H9 (cell line): ENCODE measurements at regions not wholly inside any gene's neighbourhood (a gene's known extent, or its start where the extent isn't known, plus 50 kb on each side); places are given as distances from the start of the nearest gene placed in this dataset.

Experiments
- DNase-seq: peaks from one replicate; pipeline ENCODE4 v3.0.0-alpha.2; 2017
- H2AFZ ChIP-seq: one replicate; pipeline ENCODE4 v1.6.1; 2013; ENCODE audit warnings: mild to moderate bottlenecking, low read length, control low read depth, moderate library complexity
- H2AK5ac ChIP-seq: 2 replicates; pipeline ENCODE4 v1.6.1; 2013; ENCODE audit warnings: low read length, control low read depth, mixed read lengths; ENCODE audit not compliant: insufficient read length
- H2BK120ac ChIP-seq: one replicate; pipeline ENCODE4 v1.6.1; 2013; ENCODE audit warnings: low read depth, mild to moderate bottlenecking, low read length, control low read depth, inconsistent platforms; ENCODE audit not compliant: poor library complexity, severe bottlenecking
- H2BK12ac ChIP-seq: 2 replicates; pipeline ENCODE4 v1.6.1; 2013; ENCODE audit warnings: low read length, control low read depth, mixed read lengths, low read depth; ENCODE audit not compliant: insufficient read length
- H2BK15ac ChIP-seq: 2 replicates; pipeline ENCODE4 v1.6.1; 2013; ENCODE audit warnings: low read depth, low read length, control low read depth
- H2BK20ac ChIP-seq: one replicate; pipeline ENCODE4 v1.6.1; 2013; ENCODE audit warnings: low read depth, mild to moderate bottlenecking, low read length, control low read depth, inconsistent platforms; ENCODE audit not compliant: poor library complexity, severe bottlenecking
- H2BK5ac ChIP-seq: 2 replicates; pipeline ENCODE4 v1.6.1; 2013; ENCODE audit warnings: low read length, control low read depth, mixed read lengths; ENCODE audit not compliant: insufficient read length
- H3K14ac ChIP-seq: 2 replicates; pipeline ENCODE4 v1.6.1; 2013; ENCODE audit warnings: low read length, control low read depth; ENCODE audit not compliant: insufficient read depth
- H3K18ac ChIP-seq: 2 replicates; pipeline ENCODE4 v1.6.1; 2013; ENCODE audit warnings: low read depth, mild to moderate bottlenecking, mixed read lengths, low read length, control low read depth; ENCODE audit not compliant: insufficient read length
- H3K23ac ChIP-seq: 2 replicates; pipeline ENCODE4 v1.6.1; 2013; ENCODE audit warnings: low read length, control low read depth, mixed read lengths, low read depth; ENCODE audit not compliant: insufficient read length
- H3K23me2 ChIP-seq: 2 replicates; pipeline ENCODE4 v1.6.1; 2013; ENCODE audit warnings: low read depth, mild to moderate bottlenecking, mixed read lengths, low read length, control low read depth; ENCODE audit not compliant: insufficient read length, poor library complexity, severe bottlenecking
- H3K27ac ChIP-seq: 2 replicates; pipeline ENCODE4 v1.5.1; 2013; ENCODE audit warnings: low read length, control low read depth, mixed read lengths, low read depth; ENCODE audit not compliant: insufficient read length
- H3K27me3 ChIP-seq: 2 replicates; pipeline ENCODE4 v1.6.1; 2013; ENCODE audit warnings: low read length, control low read depth, inconsistent platforms; ENCODE audit not compliant: insufficient read depth
- H3K4ac ChIP-seq: 2 replicates; pipeline ENCODE4 v1.6.1; 2013; ENCODE audit warnings: low read depth, mild to moderate bottlenecking, control low read depth, inconsistent platforms, low read length, moderate library complexity
- H3K4me1 ChIP-seq: 2 replicates; pipeline ENCODE4 v1.6.1; 2013; ENCODE audit warnings: low read length, control low read depth, inconsistent platforms; ENCODE audit not compliant: insufficient read depth
- H3K4me2 ChIP-seq: 2 replicates; pipeline ENCODE4 v1.6.1; 2013; ENCODE audit warnings: low read length, control low read depth, mixed read lengths; ENCODE audit not compliant: insufficient read length, insufficient read depth
- H3K56ac ChIP-seq: 2 replicates; pipeline ENCODE4 v1.6.1; 2013; ENCODE audit warnings: low read depth, mild to moderate bottlenecking, mixed read lengths, low read length, control low read depth; ENCODE audit not compliant: insufficient read length
- H3K79me1 ChIP-seq: 2 replicates; pipeline ENCODE4 v1.6.1; 2013; ENCODE audit warnings: low read depth, mild to moderate bottlenecking, moderate library complexity, low read length, control low read depth, inconsistent platforms; ENCODE audit not compliant: insufficient read depth, poor library complexity, severe bottlenecking
- H3K79me2 ChIP-seq: 2 replicates; pipeline ENCODE4 v1.6.1; 2013; ENCODE audit warnings: low read length, control low read depth, inconsistent platforms; ENCODE audit not compliant: insufficient read depth
- H3K9ac ChIP-seq: 2 replicates; pipeline ENCODE4 v1.6.1; 2013; ENCODE audit warnings: low read length, control low read depth, mixed read lengths; ENCODE audit not compliant: insufficient read length; ENCODE audit errors: extremely low read depth
- H3K9me3 ChIP-seq: one replicate; pipeline ENCODE4 v1.6.1; 2013; ENCODE audit warnings: low read depth, low read length, inconsistent platforms; ENCODE audit not compliant: control insufficient read depth
- H3T11ph ChIP-seq: one replicate; pipeline ENCODE4 v1.6.1; 2013; ENCODE audit warnings: mild to moderate bottlenecking, low read length, control low read depth, inconsistent platforms
- H4K20me1 ChIP-seq: one replicate; pipeline ENCODE4 v1.6.1; 2013; ENCODE audit not compliant: control insufficient read depth, insufficient read length, insufficient read depth
- H4K5ac ChIP-seq: 2 replicates; pipeline ENCODE4 v1.6.1; 2013; ENCODE audit warnings: low read depth, mild to moderate bottlenecking, mixed read lengths, low read length, control low read depth; ENCODE audit not compliant: insufficient read length
- H4K8ac ChIP-seq: replicated peaks from 2 replicates; pipeline ENCODE4 v1.6.1; 2013; ENCODE audit warnings: low read length, control low read depth, mixed read lengths, low read depth; ENCODE audit not compliant: insufficient read length
- H4K91ac ChIP-seq: 2 replicates; pipeline ENCODE4 v1.6.1; 2013; ENCODE audit warnings: low read depth, mild to moderate bottlenecking, moderate library complexity, mixed read lengths, low read length, control low read depth; ENCODE audit not compliant: insufficient read length
- H3K27ac Mint-ChIP-seq, 3 experiments: 2 replicates in 2 of 3; 3 replicates in 1 of 3; pipeline ENCODE4 v1.8.0; 2020 to 2021; ENCODE audit warnings: mixed read lengths in 3 of 3, mild to moderate bottlenecking in 1 of 3, moderate library complexity in 1 of 3
- H3K27me3 Mint-ChIP-seq: 2 replicates; pipeline ENCODE4 v1.8.0; 2021; ENCODE audit warnings: low read depth, mild to moderate bottlenecking, moderate library complexity, mixed read lengths
- H3K36me3 Mint-ChIP-seq, 3 experiments: 2 replicates in 2 of 3; 3 replicates in 1 of 3; pipeline ENCODE4 v1.8.0; 2020 to 2021; ENCODE audit warnings: low read depth in 3 of 3, mixed read lengths in 3 of 3; ENCODE audit not compliant: insufficient read depth in 1 of 3
- H3K4me1 Mint-ChIP-seq, 2 experiments: 2 replicates each; pipeline ENCODE4 v1.8.0; 2020; ENCODE audit warnings: mixed read lengths in 2 of 2
- H3K4me3 Mint-ChIP-seq, 2 experiments: 2 replicates in 1 of 2; 3 replicates in 1 of 2; pipeline ENCODE4 v1.8.0; 2020 to 2021; ENCODE audit warnings: mild to moderate bottlenecking in 2 of 2, mixed read lengths in 2 of 2, moderate library complexity in 1 of 2
- H3K9me3 Mint-ChIP-seq, 2 experiments: 2 replicates in 1 of 2; 3 replicates in 1 of 2; pipeline ENCODE4 v1.8.0; 2020; ENCODE audit warnings: mild to moderate bottlenecking in 2 of 2, mixed read lengths in 2 of 2, moderate library complexity in 1 of 2
- WGBS: extraction: QIAGEN DNeasy Blood & Tissue Kit; methylation state at CpG from one replicate; pipeline ENCODE4 v1.1.7; 2013; ENCODE audit warnings: missing lambda C conversion rate, low lambda C conversion rate, mixed read lengths; ENCODE audit not compliant: insufficient read length; ENCODE audit errors: extremely low coverage; 5-methylcytosine and 5-hydroxymethylcytosine counted together
- TF ChIP-seq, protein P1 (sequence below): fragments of 200-600 bp; sonication (generic); conservative IDR thresholded peaks from 3 replicates; pipeline ENCODE4 v1.8.0; 2021; ENCODE audit warnings: antibody characterized with exemption, mild to moderate bottlenecking

DNA sequence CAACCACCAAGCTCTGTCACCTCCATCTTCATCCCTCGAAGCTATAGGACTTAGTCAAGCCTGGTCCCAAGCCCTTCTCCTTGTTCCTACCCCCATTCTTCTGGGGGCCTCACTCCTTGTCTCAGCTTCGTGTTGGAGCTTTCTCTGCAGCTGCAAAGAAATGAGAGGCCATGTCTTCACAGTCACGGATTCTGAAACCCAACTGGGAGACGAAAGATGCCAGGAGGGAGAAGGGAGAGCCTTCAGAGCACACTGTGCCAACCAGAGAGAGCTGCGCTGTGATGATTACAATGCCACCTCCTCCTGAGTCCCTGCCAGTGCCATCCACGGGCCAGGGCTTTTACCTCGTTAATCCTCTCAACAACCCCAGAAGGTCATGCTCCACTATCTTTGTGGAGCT is 469.3 kb downstream of the TBC1D22A start:
- H4K5ac ChIP-seq: no peak overlapping the region
- H2BK12ac ChIP-seq: no peak overlapping the region
- H2BK120ac ChIP-seq: no peak overlapping the region
- H3K4me2 ChIP-seq: no peak overlapping the region
- Mint-ChIP-seq H3K27ac (no peak overlapping the region), H3K27me3 (peaks cover 4% of the 10 kb centered on the region; the same call in 1 of the 2 replicates), H3K4me1 (no peaks in the 10 kb centered on the region), H3K4me3 (no peak overlapping the region), H3K36me3 (peaks cover 4 to 22% (median 7%) of the 10 kb centered on the region in 3 experiments; a peak in 4 of 7 replicates), H3K9me3 (peaks cover 58 to 63% of the 10 kb centered on the region in 2 experiments)
- H3K23me2 ChIP-seq: no peaks in the 10 kb centered on the region
- no peak overlapping the region for H2BK5ac ChIP-seq
- H3K79me1 ChIP-seq: no peaks in the 10 kb centered on the region
- H2BK20ac ChIP-seq: no peak overlapping the region
- H4K20me1 ChIP-seq: no peaks in the 10 kb centered on the region
- no peak overlapping the region for H3K4ac ChIP-seq
- H2BK15ac ChIP-seq: no peak overlapping the region
- TF ChIP-seq, protein P1, sequence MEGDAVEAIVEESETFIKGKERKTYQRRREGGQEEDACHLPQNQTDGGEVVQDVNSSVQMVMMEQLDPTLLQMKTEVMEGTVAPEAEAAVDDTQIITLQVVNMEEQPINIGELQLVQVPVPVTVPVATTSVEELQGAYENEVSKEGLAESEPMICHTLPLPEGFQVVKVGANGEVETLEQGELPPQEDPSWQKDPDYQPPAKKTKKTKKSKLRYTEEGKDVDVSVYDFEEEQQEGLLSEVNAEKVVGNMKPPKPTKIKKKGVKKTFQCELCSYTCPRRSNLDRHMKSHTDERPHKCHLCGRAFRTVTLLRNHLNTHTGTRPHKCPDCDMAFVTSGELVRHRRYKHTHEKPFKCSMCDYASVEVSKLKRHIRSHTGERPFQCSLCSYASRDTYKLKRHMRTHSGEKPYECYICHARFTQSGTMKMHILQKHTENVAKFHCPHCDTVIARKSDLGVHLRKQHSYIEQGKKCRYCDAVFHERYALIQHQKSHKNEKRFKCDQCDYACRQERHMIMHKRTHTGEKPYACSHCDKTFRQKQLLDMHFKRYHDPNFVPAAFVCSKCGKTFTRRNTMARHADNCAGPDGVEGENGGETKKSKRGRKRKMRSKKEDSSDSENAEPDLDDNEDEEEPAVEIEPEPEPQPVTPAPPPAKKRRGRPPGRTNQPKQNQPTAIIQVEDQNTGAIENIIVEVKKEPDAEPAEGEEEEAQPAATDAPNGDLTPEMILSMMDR: no peak
- H3K9ac ChIP-seq: no peak overlapping the region
- H2AK5ac ChIP-seq: no peak overlapping the region
- H3K14ac ChIP-seq: no peak overlapping the region
- no peak overlapping the region for H2AFZ ChIP-seq
- H4K91ac ChIP-seq: no peak overlapping the region
- no peak overlapping the region for H3T11ph ChIP-seq
- H3K56ac ChIP-seq: no peak overlapping the region
- H4K8ac ChIP-seq: no peak overlapping the region
- H3K18ac ChIP-seq: no peak overlapping the region
- no peaks in the 10 kb centered on the region for H3K79me2 ChIP-seq
- no peak overlapping the region for H3K23ac ChIP-seq
- H3K27me3 ChIP-seq: no peaks in the 10 kb centered on the region
- no peak overlapping the region for H3K27ac ChIP-seq
- H3K9me3 ChIP-seq: peaks cover 74% of the 10 kb centered on the region
- no peak for DNase-seq
- H3K4me1 ChIP-seq: no peaks in the 10 kb centered on the region
- no CpG with 5 or more reads among the region's 7 CpGs for WGBS
